LHCN-M2 (cell line): ENCODE measurements at regions not wholly inside any gene's neighbourhood (a gene's known extent, or its start where the extent isn't known, plus 50 kb on each side); places are given as distances from the start of the nearest gene placed in this dataset.

Experiments used
- DNase-seq: peaks from one replicate; pipeline ENCODE4 v3.0.0-alpha.2; 2012; ENCODE audit warnings: low read depth

DNA sequence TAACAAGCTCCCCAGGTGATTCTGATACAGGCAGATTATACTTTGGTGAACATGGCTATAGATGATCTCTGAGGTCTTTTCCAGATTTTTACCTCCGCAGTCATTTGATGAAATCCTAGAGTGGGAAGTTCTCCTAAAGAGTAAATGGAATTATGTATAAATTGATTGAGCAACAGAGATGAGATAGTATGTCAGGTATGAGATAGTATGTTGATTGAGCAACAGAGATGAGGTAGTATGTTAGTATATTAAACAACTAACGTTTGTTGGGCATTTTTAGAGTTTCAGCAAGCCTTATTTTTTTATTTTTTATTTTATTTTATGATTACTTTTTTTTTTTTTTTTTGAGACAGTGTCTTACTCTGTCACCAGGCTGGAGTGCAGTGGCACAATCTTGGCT, 265.0 kb upstream of the SOX2 start:
- DNase-seq: no peak

DNA sequence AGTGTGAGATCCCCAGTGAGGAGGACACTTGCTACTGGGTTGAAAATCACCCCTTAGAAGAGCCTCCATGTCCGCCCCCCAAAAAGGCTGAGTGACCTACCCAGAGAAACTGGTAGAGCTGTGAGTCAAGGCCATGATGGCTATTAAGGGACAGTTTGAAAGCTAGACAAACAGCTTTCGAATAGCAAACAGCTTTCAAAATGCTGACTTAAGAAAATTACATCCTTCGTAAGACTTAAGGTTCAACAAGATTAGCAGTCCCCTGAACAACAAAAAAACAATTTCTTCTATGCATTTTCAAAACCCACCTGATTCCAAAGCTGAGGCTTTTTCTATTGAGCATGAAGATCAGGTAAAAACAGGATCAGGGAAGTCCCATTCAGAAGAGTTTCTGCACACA, 269.7 kb upstream of the SOX2 start:
- no peak for DNase-seq

DNA sequence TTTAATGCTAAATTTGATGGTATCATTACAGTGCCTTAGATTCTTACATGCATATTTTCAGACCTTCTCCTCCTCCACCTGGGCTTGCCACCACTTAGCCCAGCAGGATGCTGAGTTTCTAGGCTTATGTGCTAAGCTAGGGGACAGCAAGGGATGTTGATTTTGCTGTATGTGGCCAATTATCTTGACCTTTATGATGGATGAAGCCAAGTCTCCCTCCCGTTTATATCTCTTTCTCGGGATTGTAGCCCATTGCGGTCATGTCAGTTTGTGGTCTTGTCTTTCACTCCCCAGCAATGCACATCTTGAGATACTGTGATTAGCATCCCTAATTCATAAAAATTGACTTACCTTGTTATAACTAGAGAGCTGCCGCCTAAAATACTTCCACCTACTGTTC, 278.7 kb upstream of the SOX2 start:
- DNase-seq: no peak

DNA sequence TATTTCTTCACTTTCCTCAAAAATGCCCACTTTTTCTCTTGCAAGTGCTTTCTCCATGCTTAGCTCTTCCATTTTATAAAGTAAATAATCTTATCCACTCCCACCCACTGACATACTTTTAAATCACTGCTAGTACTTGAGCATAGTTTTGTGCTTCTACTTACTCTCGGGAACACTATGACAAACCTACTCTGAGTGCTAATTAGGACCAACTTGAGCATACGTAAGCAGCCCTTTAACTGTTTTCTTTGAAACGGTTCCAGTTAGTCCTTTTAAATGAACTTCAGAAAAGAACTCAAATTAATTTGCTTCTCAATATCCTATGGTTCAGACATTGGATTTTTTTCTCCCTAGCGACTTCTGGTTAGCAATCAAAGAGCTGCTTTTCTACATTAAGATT, 280.0 kb upstream of the SOX2 start:
- DNase-seq: no peak

- no peak for DNase-seq
Measured at GRCh38 chr3:181425074-181425473, 286.7 kb upstream of the SOX2 start.

DNA sequence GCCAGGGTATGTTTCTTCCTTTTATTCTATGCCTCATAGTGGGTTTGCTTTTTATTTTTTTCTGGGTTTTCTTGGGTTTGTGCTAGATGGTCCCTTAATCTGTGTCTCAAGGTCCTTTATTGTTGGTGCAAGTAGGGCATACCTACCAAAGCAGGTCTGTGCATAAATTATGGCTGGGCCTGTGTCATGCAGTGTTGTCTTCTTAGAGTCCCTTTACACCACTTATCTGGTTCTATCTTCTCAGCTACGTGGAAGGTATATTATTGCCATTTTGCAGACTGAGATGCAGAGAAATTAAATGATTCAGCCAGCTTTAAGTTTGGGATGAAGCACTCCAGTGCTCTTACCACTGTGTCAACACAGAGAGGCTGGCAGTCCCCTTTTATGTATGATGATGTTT, 293.5 kb upstream of the SOX2 start:
- DNase-seq: no peak

DNA sequence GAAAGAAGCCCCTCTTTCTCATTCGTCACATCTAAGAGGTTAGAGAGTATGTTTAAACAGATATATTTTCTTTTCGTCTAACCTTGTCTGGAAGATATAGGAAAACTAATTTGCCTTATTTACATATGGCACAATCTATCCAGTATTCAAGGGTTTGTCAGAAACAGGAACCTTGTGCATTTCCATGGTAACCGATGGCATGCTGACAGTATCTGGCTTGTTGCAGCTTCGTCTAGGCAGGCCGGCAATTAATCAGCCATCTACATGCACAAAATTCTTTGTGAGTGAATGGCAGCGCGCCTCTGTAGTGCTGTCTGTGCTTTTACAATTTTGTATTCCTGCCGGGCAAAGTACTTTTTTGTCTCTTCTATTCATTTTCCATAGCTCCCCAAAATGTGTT, 294.0 kb upstream of the SOX2 start:
- no peak for DNase-seq

GRCh38 chr3:181410870-181411269, 300.9 kb upstream of the SOX2 start:
- no peak for DNase-seq

GRCh38 chr3:181403876-181404660, 307.7 kb upstream of the SOX2 start:
- DNase-seq: no peak

DNA sequence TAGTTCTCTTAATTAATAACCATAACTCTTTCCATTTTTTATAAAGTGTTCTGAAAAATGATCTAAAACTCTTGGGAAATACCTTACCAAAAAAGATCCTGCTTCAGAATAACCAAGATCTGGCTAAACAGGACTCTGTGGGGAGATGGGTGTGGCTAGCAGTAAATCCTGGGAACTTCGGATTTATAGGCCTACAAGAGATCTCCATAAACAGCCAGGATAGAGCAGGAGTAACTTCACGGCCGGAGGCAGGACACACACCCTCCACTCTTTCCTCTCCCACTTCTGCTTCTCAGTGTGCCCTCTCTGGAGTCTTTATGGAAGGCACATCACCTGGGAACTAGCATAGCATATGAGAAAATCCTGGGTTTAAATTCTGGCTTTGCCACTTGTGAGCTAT, 309.4 kb upstream of the SOX2 start:
- no peak for DNase-seq

- no peak for DNase-seq
Measured at GRCh38 chr3:181384970-181385369, 326.8 kb upstream of the SOX2 start.

- DNase-seq: no peak
Measured at GRCh38 chr3:181383760-181384159, 328.0 kb upstream of the SOX2 start.

DNA sequence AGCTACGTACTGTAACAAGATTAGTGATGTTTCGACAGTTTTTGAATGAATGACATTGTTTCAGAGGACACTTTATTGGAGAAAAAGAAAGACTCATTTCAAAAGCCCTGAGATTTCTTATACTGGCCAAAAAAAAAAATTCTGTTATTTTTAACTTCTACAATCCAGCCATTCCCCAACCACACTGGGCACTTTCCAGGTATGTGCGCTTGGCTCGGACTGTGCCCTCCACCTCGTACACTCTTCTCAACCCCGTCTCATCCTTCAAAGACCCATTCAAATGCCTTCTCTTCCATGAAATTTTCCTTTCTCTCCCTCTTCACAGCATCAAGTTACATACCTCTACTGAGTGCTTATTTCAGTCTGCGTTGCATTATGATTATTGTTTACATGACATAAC, 328.5 kb upstream of the SOX2 start:
- DNase-seq: no peak

GRCh38 chr3:181382656-181383055, 329.1 kb upstream of the SOX2 start:
- no peak for DNase-seq

DNA sequence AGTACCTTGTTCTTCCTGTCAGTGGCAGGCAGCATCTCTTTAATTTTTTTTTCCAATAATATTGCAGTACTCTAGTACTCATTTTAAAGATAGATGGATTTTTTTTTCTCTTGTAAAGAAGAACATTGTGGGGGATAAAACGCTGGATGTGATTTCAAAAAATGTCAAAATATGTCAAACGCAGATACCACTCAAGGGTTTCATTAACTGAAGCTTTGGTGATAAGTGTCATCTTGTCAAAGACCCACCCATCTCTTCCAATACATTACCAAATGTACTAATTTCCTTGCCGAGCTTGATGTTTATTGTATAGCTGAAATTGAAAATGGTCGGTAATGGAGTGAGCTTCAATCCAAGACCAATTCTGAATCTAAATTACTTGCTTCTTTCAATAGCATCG, 332.4 kb upstream of the SOX2 start:
- no peak for DNase-seq

- no peak for DNase-seq
Measured at GRCh38 chr3:181369637-181370036, 342.1 kb upstream of the SOX2 start.

GRCh38 chr3:181363231-181363630, 348.5 kb upstream of the SOX2 start:
- no peak for DNase-seq

DNA sequence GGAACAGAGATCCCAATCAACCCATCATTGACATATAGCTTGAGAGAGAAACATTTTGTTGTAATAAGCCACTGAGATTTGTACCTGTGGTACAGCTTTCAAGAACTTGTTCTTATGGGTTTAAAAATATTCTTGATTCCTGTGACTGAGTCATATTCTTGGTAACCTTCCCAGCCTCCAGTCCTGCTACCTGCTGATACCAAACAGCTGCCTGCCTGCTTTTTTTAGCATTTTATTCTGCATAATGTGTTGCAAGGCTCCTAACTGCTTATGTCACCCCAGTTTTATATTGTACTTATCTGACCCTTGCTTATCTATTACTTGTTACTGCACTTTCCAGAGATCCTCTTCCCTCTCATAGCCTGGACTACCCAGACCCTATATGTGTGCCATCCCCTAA, 349.3 kb upstream of the SOX2 start:
- DNase-seq: no peak

DNA sequence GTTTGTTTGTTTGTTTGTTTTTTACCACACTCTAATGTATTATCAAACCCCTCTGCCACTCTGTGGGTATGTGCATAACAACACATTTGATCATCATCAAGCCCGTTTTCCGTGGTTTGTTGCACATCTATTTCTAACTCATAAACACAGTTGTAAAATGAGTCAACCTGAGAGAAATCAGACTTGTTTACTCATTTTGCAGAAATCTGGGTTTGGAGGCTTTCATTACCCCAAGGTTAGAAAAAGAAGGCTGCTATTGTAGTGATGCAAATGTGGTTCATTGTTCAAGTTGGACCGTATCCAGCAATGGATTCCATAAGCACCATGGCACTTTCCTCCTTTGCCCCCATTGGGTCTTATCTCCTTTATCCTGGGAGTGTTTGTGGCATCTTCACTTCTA, 353.2 kb upstream of the SOX2 start:
- DNase-seq: no peak

GRCh38 chr3:181358060-181358459, 353.7 kb upstream of the SOX2 start:
- DNase-seq: no peak

DNA sequence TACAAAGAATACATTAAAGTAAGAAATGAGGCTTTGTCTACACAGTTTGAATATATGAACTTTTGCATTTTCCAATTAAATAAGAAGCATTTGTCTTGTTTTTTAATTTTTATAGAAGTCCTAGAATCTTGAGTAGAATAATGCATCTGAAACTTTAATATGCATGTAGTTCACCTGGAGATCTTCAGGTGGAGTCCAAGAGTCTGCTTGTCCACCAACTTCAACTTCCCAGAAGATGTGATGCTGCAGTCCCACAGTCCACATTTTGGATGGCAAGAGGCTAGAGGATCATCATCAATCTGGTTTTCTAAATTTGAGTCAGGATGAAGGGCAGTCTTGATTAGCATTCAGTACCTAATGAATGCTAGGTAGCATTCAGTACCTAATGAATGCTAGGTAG, 357.6 kb upstream of the SOX2 start:
- no peak for DNase-seq

DNA sequence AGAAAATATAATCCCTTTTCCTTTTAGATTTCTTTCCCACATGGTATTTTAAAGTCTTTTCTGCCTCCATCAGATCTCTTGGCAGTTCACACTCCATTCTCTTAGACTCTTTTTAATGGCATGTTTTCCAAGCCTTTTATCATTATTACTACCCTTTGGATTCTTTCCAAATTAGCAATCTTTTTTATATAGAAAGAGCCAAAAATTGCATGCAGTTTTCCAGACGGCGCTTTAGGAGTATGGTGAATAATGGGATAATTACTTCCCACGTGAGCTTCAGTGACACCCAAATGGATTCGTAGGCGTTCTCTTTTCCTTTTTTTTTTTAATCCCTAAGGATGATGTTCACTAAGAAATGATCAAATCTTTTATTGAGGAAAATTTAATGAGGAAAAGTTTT, 354.8 kb upstream of the DNAJC19 start:
- no peak for DNase-seq

DNA sequence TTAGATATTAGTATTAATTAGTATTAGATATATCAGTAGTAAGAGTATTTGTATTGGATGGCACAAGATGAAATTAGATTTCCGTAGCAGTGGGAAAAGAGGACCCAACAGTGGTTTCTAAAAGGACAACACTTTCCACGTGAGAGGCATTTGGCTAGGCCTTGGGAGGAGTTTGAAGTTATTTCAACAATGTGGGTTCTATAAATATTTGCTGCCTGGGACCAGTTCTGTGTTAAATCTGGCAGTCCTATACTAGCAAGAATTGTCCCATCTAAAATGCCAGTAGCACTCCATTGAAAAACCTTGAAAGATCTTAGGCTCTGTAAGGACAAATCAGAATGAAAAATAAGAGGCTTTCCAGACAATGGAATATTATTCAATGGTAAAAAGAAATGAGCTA, 347.1 kb upstream of the DNAJC19 start:
- DNase-seq: no peak

DNA sequence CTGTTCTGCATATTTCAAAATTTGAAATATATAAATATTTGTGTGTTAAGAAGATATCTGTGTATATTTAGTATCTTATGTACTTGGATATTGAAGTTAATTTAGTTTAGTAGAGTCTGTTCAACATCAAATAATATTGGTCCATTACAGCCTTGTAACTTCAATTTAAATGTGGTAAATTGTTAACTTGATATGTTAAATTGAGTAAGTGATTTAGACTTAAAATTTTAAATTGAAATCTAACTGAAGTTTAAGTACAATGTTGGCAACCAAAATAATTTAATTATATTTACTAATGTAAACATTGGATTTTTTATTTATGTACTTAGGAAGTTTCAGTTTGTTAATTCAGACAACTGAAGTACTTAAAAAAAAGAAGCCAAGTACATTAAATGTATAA, 343.9 kb upstream of the DNAJC19 start:
- DNase-seq: no peak
